ENCODE measurements at regions not wholly inside any gene's neighbourhood (a gene's known extent, or its start where the extent isn't known, plus 50 kb on each side); places are given as distances from the start of the nearest gene placed in this dataset.
"Not testable (repeated sequence)": the region's sequence is repeated elsewhere in the genome, so short reads cannot be mapped to it uniquely, and the experiment has no call there.

DNA sequence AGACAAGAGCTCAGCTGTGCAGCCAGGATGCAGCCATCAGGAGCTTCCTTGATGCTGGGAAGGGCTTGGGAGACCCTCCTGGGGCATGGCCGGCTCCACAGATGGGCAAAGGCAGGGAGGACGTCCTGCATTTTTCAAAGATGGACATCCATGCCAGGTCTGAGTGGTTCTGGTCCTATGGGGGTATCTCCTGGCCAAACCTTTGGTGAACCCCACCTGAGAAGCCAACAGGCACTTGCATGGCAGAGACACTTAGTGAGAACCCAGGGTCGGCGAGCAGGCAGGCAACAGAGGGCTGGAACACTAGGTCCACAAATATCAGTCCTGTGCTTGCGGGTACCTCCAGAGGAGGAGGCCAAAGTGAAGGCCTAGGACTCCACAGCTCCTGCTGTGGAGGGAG, 70.0 kb downstream of the KCTD15 start:
- DNase-seq (ENCODE audit: low spot score): no peak

DNA sequence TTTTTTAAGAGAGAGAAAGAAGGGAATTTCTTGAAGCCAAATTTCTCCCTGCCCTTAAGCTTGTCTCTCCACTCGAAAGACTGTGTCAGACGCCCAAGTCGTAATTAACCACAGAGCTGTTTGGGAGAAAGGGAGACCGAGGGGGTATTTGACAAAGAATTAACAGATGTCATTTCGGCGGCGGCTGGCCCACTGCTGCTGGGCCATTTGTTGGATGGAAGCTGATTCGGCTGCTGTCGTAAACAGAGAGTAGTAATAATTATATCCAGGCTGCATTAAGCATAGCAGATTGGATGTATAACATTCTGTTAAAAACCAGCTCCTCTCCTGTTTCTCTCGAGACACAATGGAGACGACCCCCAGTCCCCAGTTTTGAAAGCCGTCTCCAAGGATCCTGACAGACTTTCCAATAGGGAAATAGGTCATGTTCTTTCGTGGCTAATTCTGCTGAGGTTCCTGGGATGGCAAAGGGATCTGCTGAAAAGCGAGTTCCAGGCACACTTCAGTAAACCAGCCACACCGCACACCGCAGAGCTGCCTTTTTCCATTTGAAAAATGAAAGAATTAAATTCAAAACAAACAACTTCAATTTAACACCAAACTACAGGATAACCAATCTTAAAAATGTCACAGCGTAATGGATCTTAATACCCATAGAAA, 71.5 kb downstream of the KCTD15 start:
- DNase-seq (ENCODE audit: low spot score): peak; percentile 61

GRCh38 chr19:33868788-33869412, 72.2 kb downstream of the KCTD15 start:
- DNase-seq (ENCODE audit: low spot score): peak; percentile 71

GRCh38 chr19:33870298-33870932, 73.7 kb downstream of the KCTD15 start:
- not testable (repeated sequence) for DNase-seq (ENCODE audit: low spot score)

DNA sequence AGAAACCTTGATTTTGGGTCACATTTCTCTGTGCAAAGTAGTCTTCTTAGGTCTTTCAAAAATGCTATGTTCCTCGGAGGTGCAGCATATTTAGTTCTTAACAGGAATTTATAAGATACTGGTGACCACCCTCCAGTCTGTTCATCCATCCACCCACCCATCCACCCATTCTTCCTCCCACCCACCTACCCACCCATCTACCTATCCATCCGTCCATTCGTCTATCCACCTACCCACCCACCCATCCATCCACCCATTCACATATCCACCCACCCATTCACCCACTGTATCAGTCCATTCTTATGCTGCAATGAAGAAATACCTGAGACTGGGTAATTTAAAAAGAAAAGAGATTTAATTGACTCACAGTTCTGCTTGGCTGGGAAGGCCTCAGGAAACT, 74.9 kb downstream of the KCTD15 start:
- no peak for DNase-seq (ENCODE audit: low spot score)

GRCh38 chr19:33872445-33873320, 76.0 kb downstream of the KCTD15 start:
- DNase-seq (ENCODE audit: low spot score): no peak

- no peak for DNase-seq (ENCODE audit: low spot score)
These were observed 78.4 kb downstream of the KCTD15 start for GRCh38 chr19:33875071-33875470.

DNA sequence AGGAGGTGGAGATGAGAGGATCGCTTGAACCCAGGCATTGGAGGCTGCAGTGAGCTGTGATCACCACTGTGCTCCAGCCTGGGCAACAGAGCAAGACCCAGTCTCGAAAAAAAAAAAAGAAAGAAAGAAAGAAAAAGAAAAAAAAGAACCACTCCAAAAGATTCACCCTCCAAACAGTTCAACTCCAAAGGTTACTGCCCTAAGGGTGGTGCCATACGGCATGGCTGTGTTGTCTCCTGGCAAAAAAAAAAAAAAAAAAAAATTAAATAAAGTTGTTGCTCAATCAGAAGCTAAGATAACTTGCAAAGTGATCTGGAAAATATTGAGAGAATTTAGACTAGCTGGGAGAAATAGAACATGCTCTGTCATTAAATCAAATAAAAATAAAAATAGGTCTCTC, 79.5 kb downstream of the KCTD15 start:
- no peak for DNase-seq (ENCODE audit: low spot score)

DNA sequence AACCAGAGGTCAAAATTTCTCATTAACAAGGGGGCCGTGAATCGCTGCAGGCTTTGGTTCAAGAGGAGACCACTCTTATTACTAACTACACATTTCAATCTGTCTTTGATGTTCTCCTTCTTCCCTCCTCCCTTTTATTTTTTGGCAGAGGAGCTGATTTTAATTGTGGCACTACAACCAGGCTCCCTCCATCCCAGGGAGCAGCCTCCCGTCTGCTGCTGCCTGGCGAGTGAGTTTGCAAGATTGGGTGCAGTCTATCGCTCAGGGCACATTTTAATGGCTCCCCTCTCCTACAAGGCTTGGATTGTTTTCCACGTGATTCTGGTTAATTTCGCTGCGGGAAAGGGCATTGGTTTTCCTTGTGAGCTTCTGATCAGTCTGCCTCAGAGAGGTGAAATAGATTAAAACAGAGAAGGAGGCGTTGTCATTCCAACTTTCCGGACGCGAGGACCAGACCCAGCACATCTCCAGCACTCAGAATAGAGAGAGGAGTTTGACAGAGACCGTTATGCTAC, 81.4 kb downstream of the KCTD15 start:
- DNase-seq (ENCODE audit: low spot score): no peak

DNA sequence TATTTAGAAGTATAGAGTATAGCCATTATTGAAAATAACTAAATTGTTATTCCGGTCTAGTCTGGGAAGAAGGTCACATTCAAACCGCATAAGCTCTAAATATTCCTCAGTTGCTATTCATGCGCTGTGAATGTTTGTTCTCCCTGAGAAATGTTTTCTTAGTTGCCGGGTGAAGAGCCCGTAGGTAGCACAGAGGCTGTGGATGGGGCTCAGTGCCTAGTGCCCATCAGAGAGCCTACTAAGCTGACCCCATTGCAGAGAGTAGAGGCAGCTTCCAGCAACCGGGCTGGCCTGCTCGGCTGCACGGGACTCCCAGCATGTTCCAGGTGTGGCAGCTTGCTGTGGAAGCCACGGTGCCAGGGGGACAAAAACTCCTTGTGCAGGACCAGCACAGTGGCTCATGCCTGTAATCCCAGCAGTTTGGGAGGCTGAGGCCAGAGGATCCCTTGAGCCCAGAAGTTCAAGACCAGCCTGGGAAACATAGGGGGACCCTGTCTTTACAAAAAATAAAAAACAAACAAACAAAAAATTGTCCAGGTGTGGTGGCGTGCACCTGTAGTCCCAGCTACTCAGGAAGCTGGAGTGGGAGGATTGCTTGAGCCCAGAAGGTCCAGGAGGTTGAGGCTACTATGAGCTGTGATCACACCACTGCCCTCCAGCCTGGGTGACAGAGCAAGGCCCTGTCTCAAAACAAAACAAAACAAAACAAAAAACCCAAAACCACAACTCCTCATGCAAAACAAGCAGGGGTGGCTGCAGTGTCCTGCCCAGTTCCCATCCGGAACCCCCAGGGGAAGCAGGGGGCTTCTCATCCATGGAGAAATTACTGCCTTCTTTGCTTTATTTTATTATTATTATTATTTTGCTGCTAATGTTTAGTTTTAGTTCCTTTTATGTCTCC, 82.5 kb downstream of the KCTD15 start:
- no peak for DNase-seq (ENCODE audit: low spot score)

- no peak for DNase-seq (ENCODE audit: low spot score)
These were observed 83.3 kb downstream of the KCTD15 start for GRCh38 chr19:33879818-33880575.

- no peak for DNase-seq (ENCODE audit: low spot score)
These were observed 87.3 kb downstream of the KCTD15 start for GRCh38 chr19:33883859-33884519.

- DNase-seq (ENCODE audit: low spot score): no peak
These were observed 88.6 kb downstream of the KCTD15 start for GRCh38 chr19:33885236-33885635.

DNA sequence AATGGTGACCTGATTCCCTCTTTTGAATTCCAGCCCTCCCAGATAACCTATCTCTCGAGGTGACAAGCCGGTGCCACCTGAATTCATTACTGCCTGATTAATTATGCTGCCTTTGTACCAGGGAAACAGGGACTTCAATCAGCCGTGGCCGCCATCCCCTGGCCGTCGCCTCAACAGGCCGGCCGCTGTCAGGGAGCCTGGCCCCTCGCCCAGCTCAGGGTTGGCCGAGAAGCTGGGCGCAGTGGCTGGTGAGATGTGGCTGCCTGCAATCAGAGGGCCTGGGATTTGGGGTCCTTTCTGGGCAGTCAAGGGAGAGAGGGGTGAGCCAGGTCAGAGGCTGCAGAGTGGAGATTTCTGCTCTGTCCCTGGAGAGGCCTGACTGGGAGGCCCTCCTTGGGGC, 91.2 kb downstream of the KCTD15 start:
- DNase-seq (ENCODE audit: low spot score): peak; percentile 11

GRCh38 chr19:33888665-33889064, 92.0 kb downstream of the KCTD15 start:
- no peak for DNase-seq (ENCODE audit: low spot score)

- DNase-seq (ENCODE audit: low spot score): no peak
These were observed 93.9 kb downstream of the KCTD15 start for GRCh38 chr19:33890569-33890968.

GRCh38 chr19:33891773-33892172, 95.1 kb downstream of the KCTD15 start:
- no peak for DNase-seq (ENCODE audit: low spot score)

DNA sequence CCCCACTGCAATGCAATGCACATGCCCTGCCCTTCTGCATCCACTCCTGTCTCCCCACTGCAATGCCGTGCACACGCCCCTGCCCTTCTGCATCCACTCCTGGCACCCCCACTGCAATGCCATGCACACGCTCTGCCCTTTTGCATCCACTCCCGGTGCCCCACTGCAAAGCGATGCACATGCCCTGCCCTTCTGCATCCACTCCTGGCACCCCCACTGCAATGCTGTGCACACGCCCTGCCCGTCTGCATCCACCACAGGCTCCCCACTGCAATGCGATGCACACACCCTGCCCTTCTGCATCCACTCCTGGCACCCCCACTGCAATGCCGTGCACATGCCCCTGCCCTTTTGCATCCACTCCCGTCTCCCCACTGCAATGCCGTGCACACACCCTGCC, 98.1 kb downstream of the KCTD15 start:
- no peak for DNase-seq (ENCODE audit: low spot score)

DNA sequence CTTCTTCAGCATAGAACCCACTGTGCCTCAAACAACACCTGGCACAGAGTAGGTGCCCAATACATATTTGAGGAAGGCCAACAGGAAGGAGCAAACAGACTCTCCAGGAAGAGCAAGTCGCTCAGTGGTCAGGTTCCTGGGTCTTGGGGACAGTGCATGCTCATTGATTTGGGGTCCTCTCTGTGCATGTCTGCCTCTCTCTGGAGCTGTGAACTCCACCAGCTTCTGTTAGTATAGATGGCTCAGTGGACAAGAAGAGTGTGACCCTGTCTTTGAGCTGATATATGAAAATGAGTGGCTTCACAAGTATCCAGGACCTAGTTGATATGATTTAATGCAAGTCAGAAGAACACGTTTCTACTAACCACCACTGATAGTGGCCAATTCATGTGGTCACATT, 98.7 kb downstream of the KCTD15 start:
- DNase-seq (ENCODE audit: low spot score): no peak

Measured in cerebellar cortex (tissue), 1 donor.